ENCODE measurements at regions not wholly inside any gene's neighbourhood (a gene's known extent, or its start where the extent isn't known, plus 50 kb on each side); places are given as distances from the start of the nearest gene placed in this dataset.

DNA sequence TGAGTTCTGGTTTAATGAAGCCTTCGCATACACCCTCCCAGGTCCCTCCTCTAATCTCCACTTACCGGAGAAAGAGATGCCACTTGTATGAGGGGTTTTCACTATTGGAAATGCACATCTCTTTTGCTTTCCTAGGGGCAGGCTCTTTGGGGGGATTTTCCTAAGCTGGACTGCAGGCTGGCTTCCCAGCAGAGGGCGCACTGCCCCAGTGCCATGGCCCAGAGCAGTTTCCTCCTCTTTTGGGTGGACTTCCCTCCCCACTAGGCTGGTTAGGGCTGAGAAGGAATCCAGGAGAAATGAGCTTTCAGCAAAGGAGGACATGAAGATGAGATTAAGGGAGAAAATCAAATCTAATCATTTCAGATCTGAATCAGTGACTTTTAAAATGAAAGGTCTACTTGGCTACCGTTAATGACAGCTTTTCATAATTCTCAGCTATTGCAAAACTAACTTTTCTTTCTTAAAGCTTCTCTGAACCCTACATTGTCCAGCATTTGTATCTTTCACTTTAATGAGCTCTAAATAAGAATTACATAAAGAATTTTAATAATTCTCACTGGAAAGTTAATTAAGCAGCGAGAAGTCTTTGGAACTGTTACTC lies 784.1 kb upstream of the FANCL start:
- Histone ChIP-seq H3K36me3 (ENCODE audit: low read length) (no peaks in the 10 kb centered on the region), H3K9me3 (ENCODE audit: insufficient read depth, low read length) (no peaks in the 10 kb centered on the region), H3K27ac (ENCODE audit: low read depth, low read length) (no peak overlapping the region), H3K4me2 (ENCODE audit: low read depth, low read length, poor library complexity, severe bottlenecking) (no peak overlapping the region), H3K9me2 (replicated peaks; ENCODE audit: insufficient read depth, low read length) (no peaks in the 10 kb centered on the region), H2AFZ (ENCODE audit: low read depth, low read length, severe bottlenecking) (no peak overlapping the region), H4K20me1 (ENCODE audit: low read depth, low read length) (no peaks in the 10 kb centered on the region), H3K9ac (ENCODE audit: low read length) (no peak overlapping the region), H3F3A (ENCODE audit: insufficient read depth) (no peaks in the 10 kb centered on the region), H3K27me3 (ENCODE audit: low read length) (no peaks in the 10 kb centered on the region), H3K4me3 (ENCODE audit: insufficient read depth, low read length, poor library complexity, severe bottlenecking) (no peak overlapping the region), H3K79me2 (ENCODE audit: insufficient read depth, low read length) (no peaks in the 10 kb centered on the region)
- TF ChIP-seq, protein P1, sequence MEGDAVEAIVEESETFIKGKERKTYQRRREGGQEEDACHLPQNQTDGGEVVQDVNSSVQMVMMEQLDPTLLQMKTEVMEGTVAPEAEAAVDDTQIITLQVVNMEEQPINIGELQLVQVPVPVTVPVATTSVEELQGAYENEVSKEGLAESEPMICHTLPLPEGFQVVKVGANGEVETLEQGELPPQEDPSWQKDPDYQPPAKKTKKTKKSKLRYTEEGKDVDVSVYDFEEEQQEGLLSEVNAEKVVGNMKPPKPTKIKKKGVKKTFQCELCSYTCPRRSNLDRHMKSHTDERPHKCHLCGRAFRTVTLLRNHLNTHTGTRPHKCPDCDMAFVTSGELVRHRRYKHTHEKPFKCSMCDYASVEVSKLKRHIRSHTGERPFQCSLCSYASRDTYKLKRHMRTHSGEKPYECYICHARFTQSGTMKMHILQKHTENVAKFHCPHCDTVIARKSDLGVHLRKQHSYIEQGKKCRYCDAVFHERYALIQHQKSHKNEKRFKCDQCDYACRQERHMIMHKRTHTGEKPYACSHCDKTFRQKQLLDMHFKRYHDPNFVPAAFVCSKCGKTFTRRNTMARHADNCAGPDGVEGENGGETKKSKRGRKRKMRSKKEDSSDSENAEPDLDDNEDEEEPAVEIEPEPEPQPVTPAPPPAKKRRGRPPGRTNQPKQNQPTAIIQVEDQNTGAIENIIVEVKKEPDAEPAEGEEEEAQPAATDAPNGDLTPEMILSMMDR (IDR thresholded peaks at IDR 0.05; ENCODE audit: insufficient read depth, low read length, poor library complexity, severe bottlenecking) = peak; percentile 92
- TF ChIP-seq EZH2phosphoT487 (conservative IDR thresholded peaks at IDR 0.05; ENCODE audit: low read length) = no peak

DNA sequence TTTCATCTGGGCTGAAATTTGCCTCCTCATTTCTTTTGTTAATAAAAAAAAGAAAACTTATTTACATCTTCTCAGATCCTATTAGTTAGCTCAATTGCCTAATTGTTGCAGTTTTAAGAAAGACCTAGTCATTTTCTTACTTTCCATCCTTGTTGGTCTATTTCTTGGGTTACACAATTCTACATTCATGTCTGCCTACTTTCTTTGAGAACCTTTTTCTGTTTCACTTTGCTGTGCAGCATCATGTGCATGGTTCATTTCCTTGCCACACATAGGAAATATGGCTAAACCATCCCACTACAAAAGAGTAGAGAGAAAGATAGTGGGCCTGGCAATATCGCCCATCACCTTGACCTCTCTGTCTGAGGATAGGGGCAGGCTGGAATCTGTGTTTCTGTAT lies 780.7 kb upstream of the FANCL start:
- H3F3A ChIP-seq (ENCODE audit: insufficient read depth) = no peaks in the 10 kb centered on the region
- H3K9ac ChIP-seq (ENCODE audit: low read length) = no peak overlapping the region
- H3K27ac ChIP-seq (ENCODE audit: low read depth, low read length) = no peak overlapping the region
- no peaks in the 10 kb centered on the region for H3K36me3 ChIP-seq (ENCODE audit: low read length)
- no peak overlapping the region for H3K4me3 ChIP-seq (ENCODE audit: insufficient read depth, low read length, poor library complexity, severe bottlenecking)
- H3K9me3 ChIP-seq (ENCODE audit: insufficient read depth, low read length) = no peaks in the 10 kb centered on the region
- H4K20me1 ChIP-seq (ENCODE audit: low read depth, low read length) = no peaks in the 10 kb centered on the region
- H2AFZ ChIP-seq (ENCODE audit: low read depth, low read length, severe bottlenecking) = no peak overlapping the region
- no peaks in the 10 kb centered on the region for H3K9me2 ChIP-seq (replicated peaks; ENCODE audit: insufficient read depth, low read length)
- H3K79me2 ChIP-seq (ENCODE audit: insufficient read depth, low read length) = no peaks in the 10 kb centered on the region
- H3K27me3 ChIP-seq (ENCODE audit: low read length) = no peaks in the 10 kb centered on the region
- H3K4me2 ChIP-seq (ENCODE audit: low read depth, low read length, poor library complexity, severe bottlenecking) = no peak overlapping the region
- TF ChIP-seq, protein P1 (IDR thresholded peaks at IDR 0.05; ENCODE audit: insufficient read depth, low read length, poor library complexity, severe bottlenecking) = no peak
- TF ChIP-seq EZH2phosphoT487 (conservative IDR thresholded peaks at IDR 0.05; ENCODE audit: low read length) = no peak

DNA sequence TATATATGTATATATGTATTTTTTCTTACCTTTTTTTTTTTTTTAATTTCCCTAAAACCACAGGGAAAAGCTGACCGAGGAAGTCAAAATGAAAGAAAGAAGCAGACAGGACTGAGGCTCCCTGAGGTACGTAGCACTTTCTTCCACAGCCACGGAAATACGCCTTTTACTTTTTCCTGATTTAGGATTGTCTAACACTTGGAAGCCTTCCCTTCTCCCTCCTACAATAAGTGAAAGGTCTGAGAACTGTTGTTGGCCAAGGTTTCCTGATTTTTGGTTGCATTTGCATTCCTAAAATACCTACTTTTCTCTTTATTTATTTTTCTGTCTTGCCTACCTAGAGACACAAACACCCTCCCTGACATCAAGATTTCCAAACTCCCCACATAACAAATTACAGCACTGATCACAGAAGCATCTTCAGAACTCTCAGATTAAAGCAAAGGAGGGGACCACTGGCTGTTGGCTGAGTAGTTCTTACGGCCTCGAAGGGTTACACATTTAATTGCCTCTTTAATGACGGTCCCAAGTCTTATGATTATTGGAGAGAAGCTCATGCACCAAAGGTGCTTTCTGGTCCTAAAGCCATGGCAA lies 778.5 kb upstream of the FANCL start:
- H3K9me2 ChIP-seq (replicated peaks; ENCODE audit: insufficient read depth, low read length) = no peaks in the 10 kb centered on the region
- H2AFZ ChIP-seq (ENCODE audit: low read depth, low read length, severe bottlenecking) = no peak overlapping the region

More for the DNA sequence above, 778.5 kb upstream of the FANCL start:
- Histone ChIP-seq H3K9me3 (ENCODE audit: insufficient read depth, low read length) (no peaks in the 10 kb centered on the region), H3K4me2 (ENCODE audit: low read depth, low read length, poor library complexity, severe bottlenecking) (no peak overlapping the region), H3K4me3 (ENCODE audit: insufficient read depth, low read length, poor library complexity, severe bottlenecking) (no peak overlapping the region), H3K27ac (ENCODE audit: low read depth, low read length) (no peak overlapping the region), H3K79me2 (ENCODE audit: insufficient read depth, low read length) (no peaks in the 10 kb centered on the region), H3K27me3 (ENCODE audit: low read length) (no peaks in the 10 kb centered on the region), H3F3A (ENCODE audit: insufficient read depth) (no peaks in the 10 kb centered on the region), H4K20me1 (ENCODE audit: low read depth, low read length) (no peaks in the 10 kb centered on the region), H3K36me3 (ENCODE audit: low read length) (no peaks in the 10 kb centered on the region), H3K9ac (ENCODE audit: low read length) (no peak overlapping the region)
- TF ChIP-seq, protein P1 (IDR thresholded peaks at IDR 0.05; ENCODE audit: insufficient read depth, low read length, poor library complexity, severe bottlenecking) = no peak
- no peak for TF ChIP-seq EZH2phosphoT487 (conservative IDR thresholded peaks at IDR 0.05; ENCODE audit: low read length)
